ENCODE measurements at regions not wholly inside any gene's neighbourhood (a gene's known extent, or its start where the extent isn't known, plus 50 kb on each side); places are given as distances from the start of the nearest gene placed in this dataset.

DNA sequence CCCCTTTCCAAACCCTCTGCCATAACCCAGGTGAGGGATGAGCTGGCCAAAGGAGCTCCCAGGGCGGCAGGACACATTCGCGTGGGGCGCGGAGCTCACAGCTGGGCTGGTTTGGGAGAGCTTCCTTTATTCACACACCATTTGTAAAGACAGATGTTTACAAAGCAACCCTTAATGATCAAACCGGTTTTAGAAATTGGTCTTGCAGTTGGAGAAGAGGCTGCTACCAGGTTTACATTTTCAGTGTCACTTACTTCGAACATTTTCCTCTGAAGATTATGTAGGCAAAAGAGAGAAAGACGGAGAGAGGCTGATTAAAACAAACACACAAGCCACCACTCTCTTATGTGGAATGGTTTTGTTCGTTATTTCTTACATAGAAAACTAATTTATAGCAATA lies 648.7 kb downstream of the IRX1 start:
- no peak for TF ChIP-seq SIN3A (IDR thresholded peaks at IDR 0.05; ENCODE audit: borderline replicate concordance, insufficient read depth, low read length)
- TF ChIP-seq POLR2AphosphoS5 (IDR thresholded peaks at IDR 0.05; ENCODE audit: low read depth, low read length), result no peak

Data from PFSK-1 (cell line).